DMS153 (cell line): ENCODE measurements at regions not wholly inside any gene's neighbourhood (a gene's known extent, or its start where the extent isn't known, plus 50 kb on each side); places are given as distances from the start of the nearest gene placed in this dataset.
"Not testable (repeated sequence)": the region's sequence is repeated elsewhere in the genome, so short reads cannot be mapped to it uniquely, and the experiment has no call there.

Source experiments
- DNase-seq: peaks from one replicate; lab custom pipeline; 2025; lab: John Stamatoyannopoulos, UW

DNA sequence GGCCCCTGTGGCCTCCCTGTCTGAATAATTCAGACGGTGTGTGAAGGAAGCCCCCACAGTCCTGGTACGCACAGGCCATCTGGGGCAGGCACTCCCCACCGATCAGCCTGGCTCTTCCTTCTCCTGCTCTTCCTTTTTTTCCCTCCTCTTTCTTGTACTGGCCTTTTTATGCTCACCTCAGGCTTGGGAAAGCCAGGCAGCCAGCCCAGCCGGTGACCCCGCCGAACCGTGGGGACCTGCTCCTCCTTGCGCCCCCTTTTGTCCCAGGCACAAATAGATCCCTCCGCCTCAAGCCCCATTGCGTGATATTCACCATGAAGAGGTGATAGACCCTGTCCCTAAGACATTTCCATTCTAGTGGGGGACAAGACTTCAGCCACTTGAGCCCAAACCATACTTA lies 80.2 kb upstream of the BRD7 start:
- no peak for DNase-seq

DNA sequence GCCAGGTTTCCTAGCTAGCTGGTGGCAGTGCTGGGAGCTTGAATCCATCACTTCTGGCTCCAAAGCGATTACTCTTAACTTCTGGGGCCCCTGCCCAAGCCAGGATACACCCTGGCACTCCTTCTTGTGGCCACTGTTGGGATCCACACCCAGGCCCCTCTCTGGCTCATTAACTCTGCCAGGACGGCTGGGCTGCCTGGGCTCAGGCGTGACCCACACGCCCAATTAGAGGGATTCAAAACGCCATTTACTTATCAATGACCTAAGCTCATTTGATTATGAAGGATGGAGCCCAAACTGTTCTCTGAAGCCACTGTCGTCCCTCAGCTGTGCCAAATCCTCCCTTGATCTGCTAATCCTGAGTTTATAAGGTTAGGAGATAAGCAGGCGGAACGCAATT lies 79.7 kb upstream of the BRD7 start:
- DNase-seq = no peak

DNA sequence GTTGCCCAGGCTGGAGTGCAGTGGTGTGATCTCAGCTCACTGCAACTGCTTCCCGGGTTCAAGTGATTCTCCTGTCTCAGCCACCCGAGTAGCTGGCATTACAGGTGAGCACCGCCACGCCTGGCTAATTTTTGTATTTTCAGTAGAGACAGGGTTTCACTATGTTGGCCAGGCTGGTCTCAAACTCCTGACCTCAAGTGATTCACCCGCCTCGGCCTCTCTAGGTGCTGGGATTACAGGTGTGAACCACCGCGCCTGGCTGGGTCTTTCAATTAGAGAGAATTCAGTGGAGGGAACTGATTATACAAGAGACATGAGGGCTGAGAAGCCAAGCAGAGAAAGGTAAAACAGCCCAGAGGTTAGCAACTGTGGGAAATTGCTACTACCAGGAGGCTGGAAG lies 78.6 kb upstream of the BRD7 start:
- DNase-seq = not testable (repeated sequence)

DNA sequence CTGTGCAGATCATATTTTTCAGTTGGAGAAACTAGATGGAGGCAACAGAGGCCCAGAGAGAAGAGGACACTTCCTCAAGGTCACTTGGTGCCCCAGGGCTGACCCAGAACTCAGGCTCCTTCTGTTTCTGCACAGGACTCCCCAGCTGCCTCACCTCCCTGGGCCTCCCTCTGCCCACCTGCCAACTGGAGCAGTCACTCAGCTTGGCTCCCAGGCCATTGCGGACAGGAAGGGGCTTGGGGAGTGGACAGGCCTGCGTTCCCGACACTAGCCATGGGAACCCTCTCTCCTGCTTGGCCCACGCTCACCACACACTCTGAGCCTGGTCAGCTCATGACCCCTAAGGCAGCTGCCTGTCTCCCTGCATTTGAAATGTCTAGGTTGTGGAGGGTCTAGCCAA lies 78.1 kb upstream of the BRD7 start:
- DNase-seq = no peak

DNA sequence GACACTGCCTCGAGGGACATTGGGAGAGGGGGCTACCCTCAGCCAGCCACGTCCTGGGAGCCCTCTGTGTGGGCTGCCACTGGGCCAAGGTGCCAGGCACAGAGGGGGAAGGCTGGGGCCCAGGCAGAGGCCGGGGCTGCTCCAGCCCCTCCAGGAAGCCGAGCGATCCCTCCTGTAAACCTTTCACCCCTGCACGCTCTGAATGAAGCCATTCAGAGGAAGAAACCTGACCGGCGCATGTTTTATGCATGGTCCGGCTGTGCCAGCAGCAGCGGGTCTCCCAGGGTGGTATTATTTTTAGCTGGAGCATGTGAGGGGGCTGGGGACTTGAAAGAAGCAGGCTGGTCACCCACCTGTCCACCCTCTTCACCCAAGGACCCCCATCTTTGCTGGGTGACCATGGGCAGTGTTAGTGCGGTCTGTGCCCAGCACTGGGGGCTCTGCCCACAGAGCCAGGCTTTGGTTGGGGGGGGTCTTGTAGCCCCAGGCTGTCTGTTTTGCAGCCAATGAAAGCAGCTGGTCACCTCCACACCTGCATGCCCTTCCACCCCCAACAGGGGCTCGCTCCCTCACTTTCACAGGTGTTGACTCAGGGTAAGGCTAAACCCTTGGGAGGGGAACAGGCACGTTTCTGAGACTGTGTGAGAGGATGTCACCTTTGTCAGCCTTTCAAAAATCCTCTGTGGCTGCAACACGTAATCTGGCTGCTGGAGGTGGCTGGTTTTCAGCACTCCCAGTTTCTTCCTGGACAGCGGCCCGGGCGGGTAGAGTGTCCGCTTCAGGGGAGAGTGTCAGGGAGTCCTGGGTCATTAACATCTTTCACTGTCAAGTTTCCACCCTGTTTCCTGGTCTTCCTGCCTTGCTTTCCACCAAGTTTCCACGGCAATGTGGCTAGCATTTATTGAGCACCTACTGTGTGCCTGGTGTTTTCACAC lies 77.1 kb upstream of the BRD7 start:
- no peak for DNase-seq

DNA sequence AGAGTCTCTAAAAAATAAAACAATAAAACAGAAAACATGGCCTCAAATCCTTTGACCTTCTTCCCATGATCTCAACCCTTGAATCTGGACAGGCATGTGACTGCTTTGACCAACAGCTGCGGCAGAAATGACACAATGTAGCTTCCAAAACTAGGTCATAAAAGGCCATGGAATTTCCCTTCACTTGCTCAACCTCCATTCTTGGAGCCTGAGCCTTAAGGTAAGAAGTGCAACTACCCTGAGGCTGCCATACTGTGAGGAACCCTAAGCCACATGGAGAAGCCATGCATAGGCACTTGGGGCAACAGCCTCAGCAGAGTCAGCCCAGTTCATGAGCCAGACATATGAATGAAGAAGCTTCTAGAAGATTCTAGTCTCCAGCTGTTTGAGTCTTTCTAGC lies 75.7 kb upstream of the BRD7 start:
- DNase-seq = no peak

DNA sequence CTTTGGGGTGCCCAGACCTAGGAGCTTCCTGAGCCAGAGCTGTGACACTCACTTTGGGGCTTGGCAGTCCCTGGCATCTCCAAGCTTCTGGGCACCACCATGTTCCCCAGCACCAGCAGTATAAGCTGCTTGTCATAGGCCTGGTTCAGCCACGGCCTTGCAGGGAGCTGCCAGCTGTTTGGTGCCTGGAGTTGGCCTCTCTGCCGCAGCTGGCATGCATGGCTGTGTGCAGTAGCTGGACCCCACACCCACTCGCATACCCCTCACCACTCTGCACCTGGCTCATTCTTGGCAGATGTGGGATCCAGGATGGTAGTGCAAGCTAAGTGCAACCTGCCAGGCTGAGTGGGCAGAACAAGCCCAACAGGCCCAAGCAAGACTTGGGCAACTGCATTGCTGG lies 73.4 kb upstream of the BRD7 start:
- DNase-seq = no peak

DNA sequence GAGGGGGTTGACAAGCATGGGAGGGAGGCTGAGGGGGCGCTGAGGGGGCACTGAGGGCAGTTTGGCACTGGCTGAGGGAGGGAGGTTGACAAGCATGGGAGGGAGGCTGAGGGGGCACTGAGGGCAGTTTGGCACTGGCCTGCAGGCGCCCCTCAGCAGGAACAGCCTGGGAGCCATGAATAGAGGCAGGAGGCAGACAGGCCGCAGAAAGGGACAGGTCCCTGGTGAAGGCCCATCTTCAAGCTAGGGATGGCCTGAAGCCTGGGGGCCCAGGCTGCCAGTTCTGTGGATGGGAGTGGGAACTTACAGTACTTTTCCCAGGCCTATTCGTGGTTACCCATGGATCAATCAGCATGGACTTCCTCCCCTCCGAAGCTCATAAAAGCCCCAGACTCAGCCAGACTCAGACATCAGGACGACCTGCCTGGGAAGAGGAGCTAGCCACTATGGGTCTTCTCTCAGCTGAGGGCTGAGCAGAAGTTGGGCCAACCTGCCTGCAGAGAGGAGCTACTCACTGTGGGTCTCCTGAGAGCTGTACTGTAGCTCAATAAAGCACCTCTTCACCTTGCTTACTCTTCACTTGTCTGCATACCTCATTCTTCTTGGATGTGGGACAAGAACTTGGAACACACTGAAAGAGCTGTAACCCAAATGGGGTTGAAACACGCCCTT lies 72.8 kb upstream of the BRD7 start:
- no peak for DNase-seq

DNA sequence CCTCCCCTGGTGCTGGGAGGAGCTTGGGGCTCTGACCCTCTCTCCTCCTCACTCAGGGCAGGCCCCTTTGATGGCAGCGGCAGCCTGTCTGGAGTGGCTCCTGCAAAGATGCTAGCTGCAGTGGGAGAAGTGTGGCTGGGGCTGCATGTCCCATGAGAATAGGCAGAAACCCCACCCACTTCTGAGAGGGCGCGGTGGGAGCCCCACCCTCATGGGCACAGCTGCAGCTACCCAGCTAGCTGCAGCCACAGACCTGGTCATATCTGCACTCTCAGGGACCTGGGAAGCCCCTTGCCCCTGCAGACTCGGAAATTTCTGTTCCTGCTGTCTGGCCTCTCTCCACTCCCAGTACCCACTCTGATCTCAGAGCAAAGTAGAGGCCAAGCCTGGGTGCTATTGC lies 72.2 kb upstream of the BRD7 start:
- no peak for DNase-seq

DNA sequence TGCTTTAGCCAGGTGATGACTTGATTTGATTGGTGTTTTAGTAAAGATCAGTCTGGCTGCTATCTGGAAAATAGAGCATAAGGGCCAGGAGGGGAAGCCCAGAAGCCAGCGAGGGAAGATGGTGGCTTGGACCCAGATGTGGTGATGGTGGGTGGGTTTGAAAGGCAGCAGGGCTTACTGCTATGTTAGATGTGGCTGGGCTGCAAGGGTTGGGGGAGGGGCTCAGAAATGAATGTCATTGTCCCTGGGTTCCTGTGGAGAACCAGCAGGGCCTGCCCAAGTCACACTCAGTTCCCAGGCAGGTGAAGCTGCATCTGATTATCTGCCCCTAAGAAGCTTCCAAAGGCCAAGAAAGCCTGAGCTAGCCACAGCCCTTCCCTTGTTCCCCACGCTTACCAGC lies 71.7 kb upstream of the BRD7 start:
- no peak for DNase-seq

DNA sequence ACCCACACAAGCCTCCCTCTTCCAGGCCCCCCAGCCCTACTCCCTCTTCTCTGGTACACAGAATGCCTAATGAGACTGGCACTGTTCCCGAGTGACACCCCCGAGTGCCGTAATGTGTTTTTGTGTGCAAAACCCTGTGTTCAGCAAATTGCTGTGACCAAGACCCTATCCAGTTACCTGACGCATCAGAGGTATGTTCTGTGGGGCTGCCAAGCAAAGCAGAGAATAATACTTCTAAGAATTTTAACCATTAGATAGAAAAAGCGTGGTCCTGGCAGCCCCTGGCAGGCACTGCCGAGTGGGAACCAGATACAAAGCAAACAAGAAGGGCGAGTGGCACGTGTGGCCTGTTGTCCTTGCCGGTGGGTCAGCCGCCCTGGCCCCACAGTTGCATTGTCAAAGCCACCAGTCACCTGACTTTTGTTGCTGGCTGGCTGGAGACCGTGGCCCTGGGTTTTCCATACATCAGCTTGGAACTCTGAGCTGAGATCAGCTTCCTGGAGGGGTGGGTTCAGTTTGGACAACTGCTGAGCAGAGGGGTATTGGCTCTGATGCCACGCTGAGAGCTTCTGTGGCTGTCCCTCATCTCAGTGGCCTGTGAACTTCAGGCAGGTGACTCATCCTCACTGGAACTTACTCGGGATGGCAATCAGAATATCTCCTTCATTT lies 69.1 kb upstream of the BRD7 start:
- no peak for DNase-seq

DNA sequence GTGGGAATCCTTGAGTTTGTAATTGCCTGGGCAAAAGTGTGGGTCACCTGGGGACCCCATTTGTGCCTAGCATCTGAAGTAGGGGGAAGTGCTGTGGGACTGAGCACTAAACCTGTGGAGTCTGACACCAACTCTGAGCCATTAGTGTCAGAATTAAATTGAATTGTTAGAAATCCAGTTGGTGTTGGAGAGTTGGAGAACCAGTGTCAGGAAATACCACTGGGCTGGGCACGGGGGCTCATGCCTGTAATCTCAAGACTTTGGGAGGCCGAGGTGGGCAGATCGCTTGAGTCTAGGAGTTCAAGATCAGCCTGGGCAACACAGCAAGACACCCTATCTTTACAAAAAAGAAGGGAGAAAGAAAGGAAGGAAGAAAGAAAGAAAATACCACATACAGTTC lies 67.5 kb upstream of the BRD7 start:
- no peak for DNase-seq

DNA sequence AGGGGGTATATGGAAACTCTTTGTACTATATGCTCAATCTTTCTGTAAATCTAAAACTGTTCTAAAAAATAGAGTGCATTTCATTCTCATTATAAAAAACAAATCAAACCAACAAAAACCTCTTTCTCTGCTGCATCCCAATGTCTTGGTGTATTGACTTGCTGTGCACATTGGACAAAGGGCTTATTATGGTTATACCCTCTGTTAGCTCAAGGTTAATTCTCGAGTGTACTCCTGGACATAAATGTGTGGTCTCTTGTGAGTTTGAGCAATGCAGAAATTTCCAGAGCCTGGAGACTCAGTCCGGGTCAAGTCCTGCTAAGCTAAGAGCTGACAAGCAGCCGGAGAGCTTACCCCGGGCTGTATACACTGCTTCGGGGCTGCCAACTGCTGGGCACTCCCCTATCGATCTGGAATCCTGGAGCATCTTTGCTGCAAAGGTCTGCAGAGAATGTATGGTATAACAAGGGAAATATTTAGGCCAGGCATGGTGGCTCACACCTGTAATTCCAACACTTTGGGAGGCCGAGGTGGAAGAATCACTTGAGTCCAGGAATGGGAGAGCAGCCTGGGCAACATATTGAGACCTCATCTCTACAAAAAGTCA lies 66.2 kb upstream of the BRD7 start:
- DNase-seq = no peak

DNA sequence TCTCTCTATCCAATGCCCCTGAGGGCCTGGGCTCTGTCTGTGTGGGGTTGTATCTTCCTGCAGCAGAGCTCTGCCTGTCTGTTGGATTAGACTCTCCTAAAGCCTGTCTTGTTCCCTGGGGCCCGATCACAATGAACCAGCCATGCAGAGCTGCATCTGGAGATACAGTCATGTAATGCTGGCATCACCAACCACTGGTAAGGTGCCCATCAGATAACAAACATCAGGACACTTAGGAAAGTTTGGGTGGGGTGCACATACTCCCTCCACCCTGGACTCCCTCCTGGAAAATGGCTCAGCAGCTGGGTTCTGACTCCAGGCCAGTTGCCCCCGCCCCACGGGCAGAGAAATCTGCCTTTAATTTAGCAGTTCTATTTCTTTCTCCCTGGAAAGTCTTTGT lies 61.3 kb upstream of the BRD7 start:
- no peak for DNase-seq

DNA sequence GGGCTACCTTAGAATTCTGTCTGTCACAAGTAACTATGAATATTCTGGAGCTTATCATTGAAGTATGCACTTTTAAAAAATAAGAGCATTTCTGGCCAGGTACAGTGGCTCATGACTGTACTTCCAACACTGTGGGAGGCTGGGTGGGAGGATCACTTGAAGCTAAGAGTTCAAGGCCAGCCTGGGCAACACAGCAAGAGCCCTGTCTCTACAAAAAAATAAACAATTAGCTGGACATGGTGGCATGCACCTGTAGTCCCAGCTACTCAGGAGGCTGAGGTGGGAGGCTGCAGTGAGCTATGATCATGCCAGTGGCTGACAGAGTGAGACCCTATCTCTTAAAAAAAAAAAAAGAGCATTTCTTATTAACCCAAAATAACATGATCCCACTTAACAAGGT lies 60.0 kb upstream of the BRD7 start:
- DNase-seq = no peak

DNA sequence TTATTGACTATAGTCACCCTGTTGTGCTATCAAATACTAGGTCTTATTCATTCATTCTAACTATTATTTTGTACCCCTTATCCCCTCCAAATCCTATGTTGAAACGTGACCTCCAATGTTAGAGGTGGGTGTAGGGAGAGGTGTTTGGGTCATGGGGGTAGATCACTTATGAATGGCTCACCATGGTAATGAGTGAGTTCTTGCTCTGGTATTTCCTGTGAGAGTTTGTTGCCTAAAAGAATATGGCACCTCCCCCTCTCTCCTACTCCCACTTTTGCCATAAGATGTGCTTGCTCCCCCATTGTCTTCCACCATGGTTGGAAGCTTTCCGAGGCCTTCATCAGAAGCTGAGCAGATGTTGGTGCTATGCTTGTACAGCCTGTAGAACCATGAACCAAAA lies 59.3 kb upstream of the BRD7 start:
- no peak for DNase-seq

DNA sequence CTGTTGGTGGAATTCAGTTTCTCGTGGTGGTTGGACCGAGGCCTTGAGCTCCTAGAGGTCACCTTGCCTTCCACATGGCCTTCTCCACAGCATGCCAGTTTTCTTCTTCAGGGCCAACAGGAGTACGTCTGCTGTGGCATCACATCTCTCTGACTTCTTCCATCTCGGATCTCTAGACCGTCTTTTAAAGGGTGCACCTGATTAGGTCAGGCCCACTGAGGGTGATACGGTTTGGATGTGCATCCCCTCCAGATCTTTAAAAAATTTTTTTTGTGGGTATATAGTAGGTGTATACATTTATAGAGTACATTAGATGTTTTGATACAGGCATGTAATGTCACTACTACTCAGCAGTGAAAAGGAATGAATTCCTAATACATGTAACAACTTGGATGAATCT lies 58.3 kb upstream of the BRD7 start:
- DNase-seq = no peak

DNA sequence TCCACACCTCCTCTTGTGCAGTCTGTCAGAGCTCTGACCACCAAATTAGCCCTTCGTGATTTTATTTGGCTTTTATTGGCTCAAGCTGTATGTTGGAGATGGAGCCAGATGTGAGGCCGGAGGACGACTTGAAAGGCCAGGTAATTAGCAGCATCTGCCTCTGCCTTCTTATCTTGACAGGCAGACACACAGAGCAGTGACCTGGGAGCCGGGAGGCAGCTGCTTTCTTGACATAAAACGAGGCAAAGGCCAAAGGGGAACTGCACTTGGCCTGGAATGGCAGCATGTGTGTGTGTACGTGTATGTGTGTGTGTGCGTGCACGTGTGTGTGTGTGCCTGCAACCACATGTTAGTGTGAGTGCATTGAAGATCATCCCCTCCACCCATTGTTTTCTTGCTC lies 56.9 kb upstream of the BRD7 start:
- no peak for DNase-seq

DNA sequence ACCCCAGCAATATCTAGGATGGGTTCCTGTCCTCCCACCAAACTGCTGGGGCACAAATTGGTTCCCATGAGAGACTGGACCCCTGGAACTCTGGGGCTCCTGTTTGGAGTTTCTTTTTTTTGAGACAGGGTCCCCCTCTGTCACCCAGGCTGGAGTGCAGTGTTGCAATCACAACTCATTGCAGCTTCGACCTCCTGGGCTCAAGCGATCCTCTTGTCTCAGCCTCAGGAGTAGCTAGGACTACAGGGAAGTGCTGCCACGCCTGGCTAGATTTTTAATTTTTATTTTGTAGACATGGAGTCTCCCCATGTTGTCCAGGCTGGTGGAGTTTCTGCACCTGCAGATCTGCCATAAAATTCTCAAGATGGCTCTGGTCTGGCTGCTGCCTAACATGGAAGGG lies 56.3 kb upstream of the BRD7 start:
- no peak for DNase-seq

DNA sequence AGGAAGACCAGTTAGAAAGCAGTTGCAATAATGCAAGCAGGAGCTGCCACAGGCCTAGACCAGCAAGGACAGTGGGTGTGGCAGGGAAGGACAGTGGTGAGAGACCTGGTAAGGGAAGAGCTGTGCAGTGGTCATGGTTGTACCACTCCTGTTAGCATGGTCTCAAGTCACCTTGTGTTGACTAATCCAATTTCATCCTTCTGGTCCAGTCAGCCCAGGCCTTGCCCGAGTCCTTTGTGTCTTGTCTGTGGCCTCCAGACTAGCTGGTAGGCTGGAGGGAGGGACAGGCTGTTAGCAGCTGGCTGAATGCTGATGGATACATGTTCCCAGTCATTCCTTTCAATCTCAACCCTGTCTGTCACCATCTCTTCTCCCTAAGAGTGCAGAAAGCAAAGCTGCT lies 54.1 kb upstream of the BRD7 start:
- no peak for DNase-seq

DNA sequence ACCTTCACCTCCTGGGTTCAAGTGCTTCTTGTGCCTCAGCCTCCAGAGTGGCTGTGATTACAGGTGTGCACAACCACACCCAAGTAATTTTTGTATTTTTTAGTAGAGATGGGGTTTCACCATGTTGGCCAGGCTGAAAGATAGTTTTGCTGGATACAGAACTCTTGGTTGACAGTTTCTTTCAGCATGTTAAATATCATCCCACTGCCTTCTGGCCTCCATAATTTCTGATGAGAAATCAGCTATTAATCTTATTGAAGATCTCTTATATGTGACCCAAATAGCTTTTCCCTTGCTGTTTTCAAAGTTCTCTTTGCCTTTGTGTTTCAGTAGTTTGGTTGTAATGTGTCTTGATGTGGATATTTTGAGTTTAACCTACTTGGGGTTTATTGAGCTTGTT lies 50.3 kb upstream of the BRD7 start:
- no peak for DNase-seq
